ENCODE measurements at regions not wholly inside any gene's neighbourhood (a gene's known extent, or its start where the extent isn't known, plus 50 kb on each side); places are given as distances from the start of the nearest gene placed in this dataset.
"Not testable (repeated sequence)": the region's sequence is repeated elsewhere in the genome, so short reads cannot be mapped to it uniquely, and the experiment has no call there.

DNA sequence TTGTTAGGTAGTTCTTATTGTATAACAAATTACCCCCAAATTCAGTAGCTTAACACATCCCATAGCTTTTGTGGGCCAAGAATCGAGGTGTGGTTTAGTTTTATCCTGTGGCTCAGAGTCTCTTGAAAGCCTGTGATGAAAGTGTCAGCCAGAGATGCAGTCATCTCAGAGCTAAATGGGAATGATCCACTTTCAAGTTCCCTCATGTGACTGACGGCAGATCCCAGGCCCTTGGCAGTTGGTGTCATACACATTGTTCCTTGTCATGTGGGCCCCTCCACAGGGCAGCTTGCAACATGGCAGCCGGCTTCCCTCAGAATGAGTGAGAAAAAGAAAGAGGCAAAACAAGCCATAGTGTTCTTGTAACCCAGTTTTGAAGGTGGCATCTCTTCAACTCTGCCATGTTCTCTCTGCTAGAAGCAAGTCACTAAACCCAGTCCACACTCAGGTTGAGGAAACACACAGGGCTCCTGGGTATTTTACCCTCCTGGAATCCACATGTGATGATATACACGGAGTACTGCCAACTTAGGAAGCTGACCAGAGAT, 153.1 kb upstream of the LRRC61 start:
- H3K9me3 ChIP-seq (ENCODE audit: control insufficient read depth, low read depth, low read length); H2BK120ac ChIP-seq (ENCODE audit: low read depth, low read length, poor library complexity, severe bottlenecking); H3K79me2 ChIP-seq (ENCODE audit: insufficient read depth, low read length); H3K14ac ChIP-seq (ENCODE audit: insufficient read depth, low read length); H3K23ac ChIP-seq (ENCODE audit: insufficient read length, low read depth, low read length); H4K5ac ChIP-seq (ENCODE audit: insufficient read length, low read depth, low read length); H3K9me3 Mint-ChIP-seq; H3K23me2 ChIP-seq (ENCODE audit: insufficient read length, low read depth, low read length, poor library complexity, severe bottlenecking); H2BK15ac ChIP-seq (ENCODE audit: low read depth, low read length); H4K91ac ChIP-seq (ENCODE audit: insufficient read length, low read depth, low read length); H2BK5ac ChIP-seq (ENCODE audit: insufficient read length, low read length); H3K4me2 ChIP-seq (ENCODE audit: insufficient read depth, insufficient read length, low read length); H3K4ac ChIP-seq (ENCODE audit: low read depth, low read length); H3K27ac ChIP-seq (ENCODE audit: insufficient read length, low read depth, low read length); H2BK20ac ChIP-seq (ENCODE audit: low read depth, low read length, poor library complexity, severe bottlenecking); DNase-seq; H3K4me1 ChIP-seq (ENCODE audit: insufficient read depth, low read length); H3K79me1 ChIP-seq (ENCODE audit: insufficient read depth, low read depth, low read length, poor library complexity, severe bottlenecking); H3K36me3 Mint-ChIP-seq (ENCODE audit: insufficient read depth in 1 of 3, low read depth in 3 of 3); H3K27ac Mint-ChIP-seq; H2AK5ac ChIP-seq (ENCODE audit: insufficient read length, low read length); H3K4me1 Mint-ChIP-seq; H2BK12ac ChIP-seq (ENCODE audit: insufficient read length, low read depth, low read length); H4K8ac ChIP-seq (replicated peaks; ENCODE audit: insufficient read length, low read depth, low read length); H3T11ph ChIP-seq (ENCODE audit: low read length); H4K20me1 ChIP-seq (ENCODE audit: control insufficient read depth, insufficient read depth, insufficient read length); H3K56ac ChIP-seq (ENCODE audit: insufficient read length, low read depth, low read length); H3K9ac ChIP-seq (ENCODE audit: extremely low read depth, insufficient read length, low read length); H2AFZ ChIP-seq (ENCODE audit: low read length); H3K18ac ChIP-seq (ENCODE audit: insufficient read length, low read depth, low read length); H3K27me3 ChIP-seq (ENCODE audit: insufficient read depth, low read length); H3K4me3 Mint-ChIP-seq: not testable (repeated sequence)
- WGBS (ENCODE audit: extremely low coverage, insufficient read length, low lambda C conversion rate), result no CpG with 5 or more reads among the region's 4 CpGs
- H3K27me3 Mint-ChIP-seq (ENCODE audit: low read depth), result peaks cover 11% of the 10 kb centered on the region

DNA sequence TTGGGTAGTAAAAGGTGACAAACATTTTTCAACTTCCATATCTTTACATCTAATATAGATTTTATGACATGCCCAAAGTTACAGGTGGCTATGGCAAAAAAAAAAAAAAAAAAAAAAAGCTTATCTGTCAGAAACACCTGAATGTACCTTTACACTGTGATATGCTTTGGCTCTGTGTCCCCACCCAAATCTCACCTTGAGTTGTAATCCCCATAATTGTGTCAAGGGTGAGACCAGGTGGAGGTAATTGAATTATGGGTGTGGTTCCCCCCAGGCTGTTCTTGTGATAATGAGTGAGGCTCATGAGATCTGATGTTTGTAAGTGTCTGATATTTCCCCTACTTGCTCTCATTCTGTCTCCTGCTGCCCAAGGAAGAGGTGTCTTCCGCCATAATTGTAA, 139.6 kb upstream of the LRRC61 start:
- H4K5ac ChIP-seq (ENCODE audit: insufficient read length, low read depth, low read length); H2BK5ac ChIP-seq (ENCODE audit: insufficient read length, low read length); H3K9ac ChIP-seq (ENCODE audit: extremely low read depth, insufficient read length, low read length); H3K79me2 ChIP-seq (ENCODE audit: insufficient read depth, low read length); H4K8ac ChIP-seq (replicated peaks; ENCODE audit: insufficient read length, low read depth, low read length); H2AK5ac ChIP-seq (ENCODE audit: insufficient read length, low read length); H2BK15ac ChIP-seq (ENCODE audit: low read depth, low read length); H3K36me3 Mint-ChIP-seq (ENCODE audit: insufficient read depth in 1 of 3, low read depth in 3 of 3); H4K91ac ChIP-seq (ENCODE audit: insufficient read length, low read depth, low read length); H3K18ac ChIP-seq (ENCODE audit: insufficient read length, low read depth, low read length); H3K4me1 ChIP-seq (ENCODE audit: insufficient read depth, low read length); H3K27ac ChIP-seq (ENCODE audit: insufficient read length, low read depth, low read length); H3K27ac Mint-ChIP-seq; H3K56ac ChIP-seq (ENCODE audit: insufficient read length, low read depth, low read length); H2BK12ac ChIP-seq (ENCODE audit: insufficient read length, low read depth, low read length); H2AFZ ChIP-seq (ENCODE audit: low read length); H3K14ac ChIP-seq (ENCODE audit: insufficient read depth, low read length); H3K23ac ChIP-seq (ENCODE audit: insufficient read length, low read depth, low read length); H2BK20ac ChIP-seq (ENCODE audit: low read depth, low read length, poor library complexity, severe bottlenecking); H3K27me3 ChIP-seq (ENCODE audit: insufficient read depth, low read length); H3K4me1 Mint-ChIP-seq; H3K4me3 Mint-ChIP-seq; H3K23me2 ChIP-seq (ENCODE audit: insufficient read length, low read depth, low read length, poor library complexity, severe bottlenecking); DNase-seq; H3K79me1 ChIP-seq (ENCODE audit: insufficient read depth, low read depth, low read length, poor library complexity, severe bottlenecking); H4K20me1 ChIP-seq (ENCODE audit: control insufficient read depth, insufficient read depth, insufficient read length); H3K4me2 ChIP-seq (ENCODE audit: insufficient read depth, insufficient read length, low read length); H3T11ph ChIP-seq (ENCODE audit: low read length); H3K4ac ChIP-seq (ENCODE audit: low read depth, low read length); H2BK120ac ChIP-seq (ENCODE audit: low read depth, low read length, poor library complexity, severe bottlenecking); H3K9me3 Mint-ChIP-seq; H3K9me3 ChIP-seq (ENCODE audit: control insufficient read depth, low read depth, low read length): not testable (repeated sequence)
- peaks cover 19% of the 10 kb centered on the region for H3K27me3 Mint-ChIP-seq (ENCODE audit: low read depth)
- WGBS (ENCODE audit: extremely low coverage, insufficient read length, low lambda C conversion rate), result no CpG with 5 or more reads among the region's 1 CpG
